ENCODE measurements at regions not wholly inside any gene's neighbourhood (a gene's known extent, or its start where the extent isn't known, plus 50 kb on each side); places are given as distances from the start of the nearest gene placed in this dataset.
"Not testable (repeated sequence)": the region's sequence is repeated elsewhere in the genome, so short reads cannot be mapped to it uniquely, and the experiment has no call there.

DNA sequence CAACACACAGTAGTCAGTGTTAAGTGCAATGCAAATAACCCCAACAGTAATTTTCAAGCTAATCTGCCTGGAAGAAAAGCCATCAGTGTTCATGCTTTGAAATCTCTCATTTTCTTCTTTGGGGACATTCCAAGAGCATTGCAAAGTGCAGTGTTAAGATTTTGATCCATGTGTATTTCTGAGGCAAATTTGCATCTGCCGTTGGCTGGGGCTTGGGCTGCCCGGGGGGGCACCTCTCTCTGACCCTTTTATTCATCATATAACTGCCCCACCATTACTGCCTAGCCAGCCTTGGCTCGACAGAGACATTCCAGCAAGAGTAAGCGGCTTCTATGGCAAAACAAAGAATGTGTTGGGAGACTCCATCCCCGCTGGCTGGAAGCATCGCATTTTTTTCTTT, 483.5 kb downstream of the BRD1 start:
- DNase-seq: peak in 3 of 10 donors; percentile 6 to 72 (median 20)
- intact Hi-C loops (cut with DNase I): no loop called here

GRCh38 chr22:49340406-49340805, 487.3 kb downstream of the BRD1 start:
- DNase-seq: peak in 1 of 10 donors; percentile 45
- intact Hi-C loops (cut with DNase I): no loop called here

GRCh38 chr22:49336483-49336882, 491.2 kb downstream of the BRD1 start:
- intact Hi-C loops (cut with DNase I): not testable (repeated sequence)

GRCh38 chr22:49334976-49335375, 492.7 kb downstream of the BRD1 start:
- peak in 1 of 10 donors; percentile 79 for DNase-seq
- intact Hi-C loops (cut with DNase I): no loop called here

More at GRCh38 chr22:49336483-49336882, 491.2 kb downstream of the BRD1 start:
- DNase-seq: peak in 1 of 10 donors; percentile 28

DNA sequence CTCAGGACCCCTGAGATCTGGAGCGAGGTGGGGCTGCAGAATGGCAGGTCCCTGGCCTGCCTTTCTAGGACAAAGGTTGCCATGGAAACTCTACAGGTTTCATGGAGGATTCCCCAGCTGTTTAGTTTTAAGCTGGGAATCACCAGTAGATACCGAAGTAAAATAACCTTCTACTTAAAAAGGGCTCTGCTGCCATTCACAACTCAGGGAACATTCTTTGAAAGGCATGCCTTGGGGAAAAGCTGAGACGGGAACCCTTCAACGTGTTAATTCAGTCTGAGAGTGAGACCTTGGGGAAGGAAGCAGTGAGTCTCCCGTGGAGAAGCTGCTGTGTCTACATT, 493.3 kb downstream of the BRD1 start:
- DNase-seq: peak in 1 of 10 donors; percentile 16

GRCh38 chr22:49333206-49333605, 494.5 kb downstream of the BRD1 start:
- intact Hi-C loops (cut with DNase I): no loop called here

More for the DNA sequence above, 493.3 kb downstream of the BRD1 start:
- intact Hi-C loops (cut with DNase I): no loop called here

GRCh38 chr22:49332691-49333090, 495.0 kb downstream of the BRD1 start:
- intact Hi-C loops (cut with DNase I): no loop called here
- DNase-seq: peak in 1 of 10 donors; percentile 31

More at GRCh38 chr22:49333206-49333605, 494.5 kb downstream of the BRD1 start:
- DNase-seq: peak in 1 of 10 donors; percentile 72

DNA sequence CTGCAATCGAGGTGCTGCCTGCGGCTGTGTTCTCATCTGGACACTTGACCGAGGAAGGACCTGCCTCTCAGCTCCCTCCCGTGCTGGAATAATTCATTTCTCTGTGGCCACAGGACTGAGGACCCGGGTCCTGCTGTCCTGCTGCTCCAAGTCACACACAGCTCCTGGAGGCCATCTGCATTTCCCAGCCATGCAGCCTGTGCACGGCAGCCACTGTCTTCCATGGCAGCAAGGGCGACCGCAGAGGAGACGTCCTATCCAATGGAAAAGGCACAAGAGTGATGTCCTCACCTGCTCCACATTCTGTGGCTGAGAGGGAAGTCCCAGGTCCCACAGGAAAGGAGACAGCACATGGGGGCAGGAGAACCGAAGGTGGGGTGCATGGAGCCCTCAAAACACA, 495.8 kb downstream of the BRD1 start:
- peak in 2 of 10 donors; percentile 3 to 67 for DNase-seq
- intact Hi-C loops (cut with DNase I): no loop called here

DNA sequence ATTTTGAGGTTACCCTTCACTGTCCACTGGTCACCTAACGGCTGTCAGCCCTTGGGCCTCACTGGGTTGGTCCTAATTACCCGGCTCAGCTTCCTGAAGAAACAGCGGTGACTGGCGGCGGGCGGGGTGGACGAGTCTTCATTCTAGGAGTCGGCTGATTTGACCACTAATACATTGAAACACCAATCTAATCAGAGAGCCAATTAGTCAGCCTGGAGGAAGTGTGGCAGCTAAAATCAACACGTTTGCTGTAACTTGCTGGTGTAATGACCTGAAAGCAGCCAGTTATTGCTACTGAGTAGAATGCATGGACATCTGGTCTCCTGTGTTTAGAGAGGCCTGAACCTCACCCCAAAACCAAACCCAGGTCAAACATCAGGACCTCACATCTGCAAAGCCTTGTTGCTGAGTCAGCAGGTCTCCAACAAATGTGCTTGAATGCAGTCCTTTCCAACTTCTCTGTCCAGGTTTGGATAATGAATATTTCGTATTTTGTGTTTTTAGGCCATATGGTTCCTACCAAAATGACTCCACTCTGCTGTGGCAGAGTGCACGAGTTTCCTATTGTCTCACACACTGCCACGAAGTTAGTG, 496.4 kb downstream of the BRD1 start:
- DNase-seq: peak in 1 of 10 donors; percentile 3
- intact Hi-C loops (cut with DNase I): no loop called here

DNA sequence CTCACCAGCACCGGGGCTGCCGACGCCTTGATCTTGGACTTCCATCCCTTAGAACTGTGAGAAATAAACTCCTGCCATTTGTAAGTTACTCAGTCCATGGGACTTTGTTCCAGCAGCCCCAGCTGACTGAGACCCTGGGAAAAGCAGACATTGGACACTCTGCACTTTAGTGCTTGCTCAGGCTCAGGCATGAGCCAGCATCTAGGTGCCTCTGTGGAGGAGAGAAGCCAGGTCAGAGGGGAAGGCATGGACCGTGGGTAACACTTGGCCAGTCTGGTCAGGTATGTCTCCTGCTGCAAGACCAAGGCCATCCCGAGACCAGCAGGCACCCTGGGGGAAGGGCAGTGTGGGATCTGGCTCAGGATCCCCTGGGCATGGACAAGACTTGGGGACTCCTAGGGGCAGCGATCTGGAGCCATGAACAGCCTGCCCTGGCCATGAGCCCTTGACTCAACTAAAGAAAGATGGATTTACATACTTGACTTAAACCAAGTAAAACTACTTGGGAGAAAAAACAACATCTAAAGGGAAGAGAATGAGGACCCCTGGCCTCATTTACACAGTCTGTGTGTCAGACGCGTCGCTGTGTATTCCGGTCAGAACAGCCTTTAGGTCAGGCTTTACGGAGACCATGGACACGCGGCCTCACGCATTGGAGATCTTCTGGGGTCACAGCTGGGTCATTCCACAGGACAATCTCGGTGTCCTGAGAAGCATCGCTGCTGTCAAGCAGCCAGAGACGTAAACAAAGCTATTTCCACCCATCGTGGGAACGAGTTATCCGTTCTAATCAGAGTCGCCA, 497.1 kb downstream of the BRD1 start:
- peak in 2 of 10 donors; percentile 0 to 74 for DNase-seq
- intact Hi-C loops (cut with DNase I): no loop called here

DNA sequence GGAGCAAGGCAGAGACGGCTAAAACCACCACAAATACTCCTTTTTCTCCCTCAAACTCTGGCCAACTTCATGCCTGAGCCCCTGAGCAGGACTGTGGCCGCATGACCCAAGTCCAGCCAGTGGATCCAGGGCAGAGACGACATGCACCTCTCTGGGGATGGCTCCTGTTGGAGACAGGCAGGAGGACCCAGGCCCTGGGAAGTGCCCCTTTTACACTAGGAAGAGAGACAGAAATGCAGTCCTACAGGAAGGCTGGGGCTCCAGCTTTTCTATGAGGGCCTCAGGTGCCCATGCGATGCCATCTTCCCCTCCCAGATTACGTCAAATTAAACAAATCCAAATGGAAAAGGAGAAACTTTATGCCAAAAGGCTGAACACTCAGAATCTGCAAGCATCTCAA, 498.0 kb downstream of the BRD1 start:
- intact Hi-C loops (cut with DNase I): no loop called here
- DNase-seq: peak in 1 of 10 donors; percentile 40

- DNase-seq: peak in 3 of 10 donors; percentile 2 to 51 (median 48)
- intact Hi-C loops (cut with DNase I): no loop called here
These were observed 498.9 kb downstream of the BRD1 start for GRCh38 chr22:49328630-49329405.

DNA sequence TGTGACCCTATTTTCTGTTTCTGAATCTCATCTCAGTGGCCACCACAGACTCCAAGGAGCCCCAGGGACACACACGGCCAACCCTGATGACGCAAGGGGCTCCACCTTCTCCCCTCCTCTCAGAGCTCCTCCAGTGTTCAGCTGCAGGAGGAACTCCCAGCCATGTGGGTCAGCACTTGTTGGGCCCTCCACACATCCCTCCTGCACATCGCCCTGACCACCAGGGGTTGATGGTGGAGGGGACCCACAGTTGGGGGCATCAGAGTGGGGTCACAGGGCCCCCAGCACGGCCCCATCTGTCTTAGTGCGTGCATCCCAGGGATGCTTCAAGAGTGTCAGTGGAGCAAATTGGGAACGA, 499.6 kb downstream of the BRD1 start:
- intact Hi-C loops (cut with DNase I): no loop called here
- DNase-seq: peak in 1 of 10 donors; percentile 76

DNA sequence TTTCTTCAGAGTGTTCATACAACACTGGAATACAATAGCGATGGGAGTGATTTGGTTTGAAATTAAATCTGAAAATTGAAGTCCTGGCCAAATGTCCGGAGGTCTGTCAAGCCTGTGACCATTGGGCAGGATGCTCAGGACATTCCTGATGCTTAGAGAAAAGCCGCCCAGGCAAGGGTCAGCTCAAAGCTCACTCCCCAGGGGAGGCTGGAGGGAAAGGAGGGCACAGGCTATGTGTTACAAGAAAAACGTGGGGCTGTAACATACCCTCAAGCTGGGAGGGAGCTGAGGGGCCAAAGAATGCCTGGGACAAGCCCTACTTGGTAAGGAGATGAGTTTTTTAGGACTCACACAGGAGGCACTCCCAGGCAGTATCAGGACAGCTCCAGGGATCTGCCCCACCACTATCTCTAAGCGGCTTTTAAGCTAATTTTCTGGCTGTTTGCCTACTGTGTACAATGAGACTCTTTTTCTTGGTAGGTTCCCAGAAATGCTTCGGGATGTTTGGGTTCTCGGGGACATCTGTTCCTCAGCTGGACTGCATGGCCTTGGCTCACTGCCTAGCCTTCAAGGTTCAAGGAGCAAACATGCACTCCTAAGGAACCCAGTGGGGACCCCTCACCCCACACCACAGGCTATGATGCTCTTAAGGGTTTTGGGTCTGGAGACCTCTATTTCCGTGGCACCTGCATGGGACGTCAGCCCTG, 500.1 kb downstream of the BRD1 start:
- peak in 2 of 10 donors; percentile 3 to 20 for DNase-seq
- intact Hi-C loops (cut with DNase I): no loop called here

DNA sequence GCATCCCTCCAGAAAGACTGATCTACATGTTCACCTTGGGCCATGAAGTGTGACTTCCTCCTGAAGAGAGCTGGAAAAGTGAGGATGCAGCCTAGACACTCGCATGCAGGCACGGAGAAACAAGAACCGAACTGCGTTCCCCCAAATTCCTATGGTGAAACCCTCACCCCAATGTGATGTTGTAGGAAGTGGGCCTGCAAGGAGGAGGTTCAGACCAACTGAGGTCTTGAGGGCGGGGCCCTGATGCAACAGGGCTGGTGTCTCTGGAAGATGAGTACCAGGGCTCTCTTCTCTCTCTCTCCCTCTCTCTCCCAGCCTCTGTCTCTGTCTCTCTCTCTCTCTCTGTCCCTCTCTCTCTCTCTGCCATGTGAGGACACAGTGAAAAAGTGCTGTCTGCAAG, 501.1 kb downstream of the BRD1 start:
- peak in 2 of 10 donors; percentile 2 to 21 for DNase-seq
- intact Hi-C loops (cut with DNase I): no loop called here

- intact Hi-C loops (cut with DNase I): no loop called here
- peak in 4 of 10 donors; percentile 4 to 34 (median 20) for DNase-seq
These were observed 501.9 kb downstream of the BRD1 start for GRCh38 chr22:49325531-49326395.

DNA sequence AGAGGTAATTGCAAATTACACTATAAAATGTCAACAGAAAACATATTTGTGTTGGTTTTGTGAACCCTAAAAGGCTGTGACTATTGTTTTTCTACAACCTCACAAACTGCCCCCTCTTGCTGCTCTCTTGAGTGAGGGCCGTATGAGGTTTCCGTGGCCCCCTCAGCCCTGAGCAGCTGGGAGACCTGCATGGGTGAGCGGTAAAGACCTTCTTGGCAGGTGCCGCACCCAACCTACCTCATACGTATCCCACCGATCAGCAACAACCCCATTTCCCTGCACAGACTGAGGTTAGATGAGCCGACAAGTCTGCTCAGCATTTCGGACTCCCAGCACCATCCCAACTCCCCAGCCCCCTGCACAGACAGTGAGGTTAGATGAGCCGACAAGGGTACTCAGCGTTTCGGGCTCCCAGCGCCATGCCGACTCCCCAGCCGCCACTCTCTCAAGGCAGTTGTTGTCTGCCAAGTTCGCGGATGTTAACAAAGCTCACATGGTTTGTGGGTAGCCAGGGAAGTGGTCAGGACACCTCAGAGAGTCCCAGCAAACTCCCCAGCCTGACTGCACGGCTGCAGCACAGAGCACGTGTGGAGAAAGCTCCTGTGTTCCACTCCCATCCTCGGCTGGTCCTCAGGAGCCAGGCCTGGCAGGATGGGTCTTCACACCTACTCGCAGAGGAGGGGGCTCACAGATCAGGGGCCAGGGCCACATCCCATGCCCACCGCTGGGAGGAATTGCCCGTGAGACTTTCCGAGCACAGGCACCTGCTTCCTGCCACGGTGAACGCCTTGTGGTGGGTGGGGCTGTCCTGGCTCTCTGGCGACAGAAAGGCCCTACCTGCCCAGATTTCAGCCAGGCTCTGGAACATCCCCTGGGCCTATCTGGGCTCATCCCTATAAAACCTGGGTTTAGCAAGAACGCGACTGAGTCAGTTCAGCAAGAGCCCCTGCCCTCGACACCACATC, 502.9 kb downstream of the BRD1 start:
- intact Hi-C loops (cut with DNase I): no loop called here
- peak in 4 of 10 donors; percentile 3 to 72 (median 43) for DNase-seq

- intact Hi-C loops (cut with DNase I): no loop called here
- peak in 3 of 10 donors; percentile 3 to 69 (median 20) for DNase-seq
These were observed 503.8 kb downstream of the BRD1 start for GRCh38 chr22:49323751-49324415.

All from posterior cingulate gyrus (tissue), 11 donors.